A549 (cell line): ENCODE measurements at regions not wholly inside any gene's neighbourhood (a gene's known extent, or its start where the extent isn't known, plus 50 kb on each side); places are given as distances from the start of the nearest gene placed in this dataset.

ENCODE experiments used
- CHD4 ChIP-seq: fragments of 200-600 bp; sonication (generic); IDR thresholded peaks from 2 replicates; pipeline ENCODE4 v1.6.1; 2016; ENCODE audit warnings: antibody characterized with exemption, mild to moderate bottlenecking, borderline replicate concordance
- RAD21 ChIP-seq, 2 experiments: fragments of >200 bp in 1 of 2; sonication (Bioruptor Twin) in 1 of 2; formaldehyde crosslinking in 1 of 2; IDR thresholded peaks in 1 of 2; conservative IDR thresholded peaks in 1 of 2; 2 replicates in 1 of 2; 3 replicates in 1 of 2; pipeline ENCODE4 v1.6.1; 2012 to 2018; ENCODE audit warnings: inconsistent platforms in 1 of 2
- SMC3 ChIP-seq: fragments of >200 bp; sonication (Bioruptor Twin); formaldehyde crosslinking; IDR thresholded peaks from 3 replicates; pipeline ENCODE4 v1.6.1; 2018; ENCODE audit warnings: inconsistent platforms
- SREBF2 ChIP-seq: fragments of 450-650 bp; IDR thresholded peaks from 2 replicates; pipeline ENCODE4 v1.6.1; 2014; ENCODE audit warnings: mild to moderate bottlenecking, moderate library complexity
- ZFP36 ChIP-seq: fragments of 450-650 bp; IDR thresholded peaks from 2 replicates; pipeline ENCODE4 v1.6.1; 2014; ENCODE audit warnings: borderline replicate concordance; ENCODE audit not compliant: partially characterized antibody
- TF ChIP-seq, protein P1 (sequence below): IDR thresholded peaks from 2 replicates; pipeline ENCODE4 v1.6.1; 2012
- TF ChIP-seq, protein P2 (sequence below): fragments of >200 bp; sonication (Bioruptor Twin); formaldehyde crosslinking; IDR thresholded peaks from 3 replicates; pipeline ENCODE4 v1.5.1; 2016
- TF ChIP-seq, protein P3 (sequence below): fragments of 150-350 bp; IDR thresholded peaks from 2 replicates; pipeline ENCODE4 v1.6.1; 2014; ENCODE audit warnings: low read depth, mild to moderate bottlenecking, low read length

DNA sequence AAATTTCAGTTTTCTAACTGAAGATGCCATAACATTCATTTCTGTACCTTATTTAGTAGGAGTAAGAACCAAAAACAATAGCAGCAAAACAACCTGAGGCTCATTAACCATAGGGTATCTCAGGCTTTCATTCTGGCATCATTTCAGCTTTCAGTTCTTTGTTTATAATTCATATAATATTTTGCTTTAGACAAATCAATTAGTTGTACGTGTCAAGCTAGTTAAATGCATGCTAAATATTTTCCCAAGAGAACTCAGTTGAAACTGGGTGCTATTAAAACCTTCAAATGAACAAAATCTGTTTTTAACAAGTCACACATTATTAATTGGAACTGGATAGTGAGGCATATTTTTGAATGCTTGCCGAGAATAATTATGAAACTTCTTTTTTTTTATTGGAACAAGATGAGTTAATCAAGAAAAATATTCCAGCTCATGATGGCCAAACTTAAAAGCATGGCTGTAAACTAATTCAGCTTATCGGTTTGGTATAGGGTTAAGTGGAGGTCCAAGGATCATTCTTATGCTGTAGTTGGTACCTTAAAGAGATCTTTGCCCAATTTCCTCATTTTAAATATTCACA lies 442.7 kb downstream of the BTG1 start:
- TF ChIP-seq RAD21 (conservative IDR thresholded peaks at IDR 0.05 in 1 of 2, IDR thresholded peaks at IDR 0.05 in 1 of 2) (no peak), CHD4 (no peak), ZFP36 (no peak), SMC3 (no peak), SREBF2 (no peak)
- TF ChIP-seq, protein P1, sequence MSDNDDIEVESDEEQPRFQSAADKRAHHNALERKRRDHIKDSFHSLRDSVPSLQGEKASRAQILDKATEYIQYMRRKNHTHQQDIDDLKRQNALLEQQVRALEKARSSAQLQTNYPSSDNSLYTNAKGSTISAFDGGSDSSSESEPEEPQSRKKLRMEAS, result no peak
- TF ChIP-seq, protein P2, sequence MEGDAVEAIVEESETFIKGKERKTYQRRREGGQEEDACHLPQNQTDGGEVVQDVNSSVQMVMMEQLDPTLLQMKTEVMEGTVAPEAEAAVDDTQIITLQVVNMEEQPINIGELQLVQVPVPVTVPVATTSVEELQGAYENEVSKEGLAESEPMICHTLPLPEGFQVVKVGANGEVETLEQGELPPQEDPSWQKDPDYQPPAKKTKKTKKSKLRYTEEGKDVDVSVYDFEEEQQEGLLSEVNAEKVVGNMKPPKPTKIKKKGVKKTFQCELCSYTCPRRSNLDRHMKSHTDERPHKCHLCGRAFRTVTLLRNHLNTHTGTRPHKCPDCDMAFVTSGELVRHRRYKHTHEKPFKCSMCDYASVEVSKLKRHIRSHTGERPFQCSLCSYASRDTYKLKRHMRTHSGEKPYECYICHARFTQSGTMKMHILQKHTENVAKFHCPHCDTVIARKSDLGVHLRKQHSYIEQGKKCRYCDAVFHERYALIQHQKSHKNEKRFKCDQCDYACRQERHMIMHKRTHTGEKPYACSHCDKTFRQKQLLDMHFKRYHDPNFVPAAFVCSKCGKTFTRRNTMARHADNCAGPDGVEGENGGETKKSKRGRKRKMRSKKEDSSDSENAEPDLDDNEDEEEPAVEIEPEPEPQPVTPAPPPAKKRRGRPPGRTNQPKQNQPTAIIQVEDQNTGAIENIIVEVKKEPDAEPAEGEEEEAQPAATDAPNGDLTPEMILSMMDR, result no peak
- TF ChIP-seq, protein P3, sequence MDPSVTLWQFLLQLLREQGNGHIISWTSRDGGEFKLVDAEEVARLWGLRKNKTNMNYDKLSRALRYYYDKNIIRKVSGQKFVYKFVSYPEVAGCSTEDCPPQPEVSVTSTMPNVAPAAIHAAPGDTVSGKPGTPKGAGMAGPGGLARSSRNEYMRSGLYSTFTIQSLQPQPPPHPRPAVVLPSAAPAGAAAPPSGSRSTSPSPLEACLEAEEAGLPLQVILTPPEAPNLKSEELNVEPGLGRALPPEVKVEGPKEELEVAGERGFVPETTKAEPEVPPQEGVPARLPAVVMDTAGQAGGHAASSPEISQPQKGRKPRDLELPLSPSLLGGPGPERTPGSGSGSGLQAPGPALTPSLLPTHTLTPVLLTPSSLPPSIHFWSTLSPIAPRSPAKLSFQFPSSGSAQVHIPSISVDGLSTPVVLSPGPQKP, result no peak
